ENCODE measurements at regions not wholly inside any gene's neighbourhood (a gene's known extent, or its start where the extent isn't known, plus 50 kb on each side); places are given as distances from the start of the nearest gene placed in this dataset.
"Not testable (repeated sequence)": the region's sequence is repeated elsewhere in the genome, so short reads cannot be mapped to it uniquely, and the experiment has no call there.

GRCh38 chr4:81595798-81596610 is 124.3 kb upstream of the RASGEF1B start:
- no peak for DNase-seq (ENCODE audit: low read depth)

DNA sequence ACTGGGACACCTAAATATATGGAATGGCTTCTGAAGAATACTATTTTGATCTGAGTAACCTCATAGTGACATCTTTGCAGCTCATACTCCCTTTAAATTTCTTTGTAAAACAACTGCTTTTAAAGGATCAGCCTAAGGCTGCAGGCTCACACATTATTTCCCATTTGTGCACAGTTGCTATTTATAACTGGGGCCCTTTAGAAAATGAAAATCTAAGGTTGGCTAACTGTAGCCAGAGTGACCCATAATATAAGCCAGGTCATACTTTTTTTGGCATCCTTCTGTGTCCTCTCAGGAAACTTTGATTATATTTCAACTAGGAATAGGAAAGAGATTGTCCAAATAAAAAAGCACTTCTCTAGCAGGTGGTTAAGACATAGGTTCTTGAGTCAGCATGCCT is 123.6 kb upstream of the RASGEF1B start:
- no peak for DNase-seq (ENCODE audit: low read depth)

GRCh38 chr4:81594490-81595159 is 122.9 kb upstream of the RASGEF1B start:
- no peak for DNase-seq (ENCODE audit: low read depth)

DNA sequence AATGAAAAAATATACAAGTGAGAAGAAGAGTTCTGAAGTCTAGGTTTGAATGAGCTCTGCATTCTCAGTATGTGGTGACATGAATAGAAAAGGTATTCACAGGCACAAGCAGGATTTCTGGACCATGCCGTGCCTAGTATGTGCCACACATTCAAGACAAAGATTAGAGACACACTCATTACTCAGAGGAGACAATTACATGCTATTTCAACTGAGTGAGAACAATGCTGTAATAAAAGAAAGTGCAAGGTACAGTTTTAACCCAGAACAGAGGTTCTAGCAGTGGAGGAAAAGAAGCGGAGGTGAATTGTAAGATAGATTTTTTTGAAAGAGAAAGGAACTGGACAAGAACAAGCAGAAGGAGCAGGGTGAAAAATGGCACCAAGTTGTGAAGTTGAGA is 121.0 kb upstream of the RASGEF1B start:
- DNase-seq (ENCODE audit: low read depth) = no peak

DNA sequence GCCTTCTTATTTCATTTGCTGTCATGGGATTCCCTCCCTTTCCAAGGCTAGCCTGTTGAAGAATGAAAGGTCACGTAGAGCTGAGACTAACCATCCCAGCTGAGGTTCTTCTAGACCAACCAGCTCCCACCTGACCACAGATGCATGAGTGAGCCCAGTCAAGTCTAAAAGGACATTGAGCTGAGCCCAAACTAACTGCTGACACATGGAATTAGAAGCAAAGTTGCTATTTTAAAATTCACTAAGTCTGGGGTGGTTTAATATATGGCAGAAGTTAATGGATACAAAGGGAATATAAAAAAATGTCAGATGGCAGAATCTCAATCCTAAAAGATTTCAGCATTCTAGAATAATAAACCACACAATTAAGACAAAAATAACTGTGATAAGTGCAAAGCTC is 118.9 kb upstream of the RASGEF1B start:
- no peak for DNase-seq (ENCODE audit: low read depth)

- no peak for DNase-seq (ENCODE audit: low read depth)
Observed at GRCh38 chr4:81589262-81589661, 117.6 kb upstream of the RASGEF1B start.

DNA sequence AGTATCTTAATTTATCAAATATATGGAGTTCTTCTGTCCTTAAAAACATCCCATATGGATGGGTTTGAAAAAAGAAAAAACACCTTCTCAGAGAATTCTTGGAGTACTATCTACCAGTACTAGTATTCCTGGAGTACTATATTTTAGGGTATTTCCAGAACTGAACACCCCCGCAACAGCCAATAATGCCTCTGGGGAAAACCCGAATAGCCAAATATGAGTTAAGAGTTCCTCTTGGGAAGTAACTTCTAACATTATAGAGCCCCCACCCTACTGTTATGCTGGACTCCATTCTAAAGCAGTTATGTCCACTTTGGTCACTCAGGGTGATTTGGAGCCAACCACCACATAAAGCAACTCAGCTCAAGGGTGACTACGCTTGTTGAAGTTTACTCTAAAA is 115.0 kb upstream of the RASGEF1B start:
- no peak for DNase-seq (ENCODE audit: low read depth)

DNA sequence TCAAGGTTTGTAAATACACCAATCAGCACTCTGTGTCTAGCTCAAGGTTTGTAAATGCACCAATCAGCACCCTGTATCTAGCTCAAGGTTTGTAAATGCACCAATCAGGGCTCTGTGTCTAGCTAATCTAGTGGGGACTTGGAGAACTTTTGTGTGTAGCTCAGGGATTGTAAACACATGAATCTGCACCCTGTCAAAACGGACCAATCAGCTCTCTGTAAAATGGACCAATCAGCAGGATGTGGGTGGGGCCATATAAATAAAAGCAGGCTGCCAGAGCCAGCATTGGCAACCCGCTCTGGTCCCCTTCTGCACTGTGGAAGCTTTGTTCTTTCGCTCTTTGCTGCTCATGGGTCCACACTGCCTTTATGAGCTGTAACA is 109.3 kb upstream of the RASGEF1B start:
- not testable (repeated sequence) for DNase-seq (ENCODE audit: low read depth)

DNA sequence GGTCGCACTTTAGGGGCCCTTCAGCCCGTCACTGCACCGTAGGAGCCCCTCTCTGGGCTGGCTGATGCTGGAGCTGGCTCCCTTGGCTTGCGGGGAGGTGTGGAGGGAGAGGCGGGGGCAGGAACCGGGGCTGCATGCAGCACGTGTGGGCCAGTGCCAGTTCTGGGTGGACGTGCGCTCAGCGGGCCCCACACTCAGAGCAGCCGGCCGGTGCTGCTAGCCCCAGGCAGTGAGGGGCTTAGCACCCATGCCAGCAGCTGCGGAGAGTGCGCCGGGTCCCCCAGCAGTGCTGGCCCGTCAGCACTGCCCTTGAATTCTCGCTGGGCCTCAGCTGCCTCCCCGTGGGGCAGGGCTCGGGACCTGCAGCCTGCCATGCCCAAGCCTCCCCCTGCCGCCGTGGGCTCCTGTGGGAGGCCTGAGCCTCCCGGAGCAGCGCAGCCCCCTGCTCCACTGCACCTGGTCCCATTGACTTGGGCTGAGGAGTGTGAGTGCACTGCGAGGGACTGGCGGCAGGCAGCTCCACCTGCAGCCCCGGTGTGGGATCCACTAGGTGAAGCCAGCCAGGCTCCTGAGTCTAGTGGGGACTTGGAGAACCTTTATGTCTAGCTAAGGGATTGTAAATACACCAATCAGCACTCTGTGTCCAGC is 108.8 kb upstream of the RASGEF1B start:
- DNase-seq (ENCODE audit: low read depth) = no peak

DNA sequence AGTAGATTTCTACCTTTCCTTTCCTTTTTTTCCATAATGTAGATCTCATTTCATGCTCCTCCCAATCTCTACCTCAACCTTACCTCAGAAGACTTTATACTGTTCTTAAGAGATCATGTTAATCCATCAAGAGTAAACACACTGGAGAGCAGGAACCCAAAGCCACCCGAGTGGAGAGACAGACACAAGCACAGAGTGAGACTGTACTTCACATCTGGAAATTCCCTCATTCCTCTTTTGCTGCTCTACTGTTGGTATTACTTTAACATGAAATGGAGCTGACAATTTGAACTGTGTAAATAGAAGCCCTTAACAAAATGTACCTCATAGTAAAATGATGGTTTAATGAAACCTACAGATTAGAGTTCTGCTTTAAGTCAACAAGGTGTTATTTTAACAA is 105.7 kb upstream of the RASGEF1B start:
- DNase-seq (ENCODE audit: low read depth) = no peak

DNA sequence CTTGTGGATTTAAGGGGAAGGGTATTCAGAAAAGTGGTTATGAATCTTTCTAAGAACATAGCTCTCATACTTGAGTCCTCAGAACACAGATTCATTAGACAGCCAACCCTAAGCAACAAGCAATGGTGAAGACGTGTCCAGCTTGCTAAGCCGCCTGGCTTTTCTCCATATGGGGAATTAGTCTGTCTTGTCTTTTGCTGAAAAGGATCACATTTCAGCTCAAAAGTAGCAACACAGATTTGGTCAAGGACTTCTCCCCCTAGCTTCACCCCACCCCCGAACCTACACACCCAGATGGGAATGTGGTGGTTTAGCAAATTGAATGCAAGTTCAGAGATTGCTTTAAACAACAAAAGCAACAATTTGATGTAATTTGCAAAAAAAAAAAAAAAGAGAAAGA is 103.3 kb upstream of the RASGEF1B start:
- no peak for DNase-seq (ENCODE audit: low read depth)

- no peak for DNase-seq (ENCODE audit: low read depth)
Observed at GRCh38 chr4:81573840-81574239, 102.1 kb upstream of the RASGEF1B start.

- no peak for DNase-seq (ENCODE audit: low read depth)
Observed at GRCh38 chr4:81572402-81572801, 100.7 kb upstream of the RASGEF1B start.

GRCh38 chr4:81571105-81571504 is 99.4 kb upstream of the RASGEF1B start:
- DNase-seq (ENCODE audit: low read depth) = no peak

DNA sequence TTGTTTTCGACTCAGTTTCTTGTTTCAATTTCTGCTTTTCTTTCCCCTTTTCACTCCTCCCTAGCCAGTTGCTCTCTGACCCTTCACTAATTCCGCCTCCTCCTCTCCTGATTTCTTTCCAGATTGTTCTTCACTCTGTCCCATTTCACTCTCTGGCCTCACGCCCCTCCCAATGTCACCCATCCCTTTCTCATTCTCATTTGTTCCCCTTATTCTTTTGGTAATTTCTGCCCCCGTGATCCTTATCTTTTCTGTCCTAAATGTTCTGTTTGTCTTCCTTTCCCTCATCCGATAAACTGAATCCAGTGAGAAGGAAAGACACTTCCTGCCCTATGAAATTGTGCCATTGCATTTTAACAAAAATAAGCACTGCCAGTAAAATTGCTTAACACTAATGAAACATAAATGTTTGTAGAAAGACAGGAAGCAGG is 94.5 kb upstream of the RASGEF1B start:
- no peak for DNase-seq (ENCODE audit: low read depth)

- no peak for DNase-seq (ENCODE audit: low read depth)
Observed at GRCh38 chr4:81565142-81565870, 93.6 kb upstream of the RASGEF1B start.

DNA sequence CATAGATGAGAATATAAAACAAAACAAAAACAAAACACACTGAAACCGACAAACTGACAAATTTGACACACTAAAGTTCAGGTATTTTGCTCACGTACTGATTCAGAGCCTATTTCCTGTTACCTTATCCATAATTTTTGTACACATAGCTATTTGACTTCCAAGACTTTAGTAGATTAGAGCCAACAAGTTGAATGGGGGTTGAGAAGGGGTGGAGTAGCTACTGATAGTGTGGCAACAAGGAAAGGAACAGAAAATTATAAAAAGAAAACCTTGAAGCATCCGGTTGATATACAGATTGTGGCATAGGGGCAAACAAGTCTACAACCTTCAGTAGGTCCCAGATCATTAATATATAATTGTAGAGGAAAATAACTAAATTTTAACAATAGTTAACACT is 92.3 kb upstream of the RASGEF1B start:
- DNase-seq (ENCODE audit: low read depth) = no peak

GRCh38 chr4:81562093-81562492 is 90.4 kb upstream of the RASGEF1B start:
- no peak for DNase-seq (ENCODE audit: low read depth)

DNA sequence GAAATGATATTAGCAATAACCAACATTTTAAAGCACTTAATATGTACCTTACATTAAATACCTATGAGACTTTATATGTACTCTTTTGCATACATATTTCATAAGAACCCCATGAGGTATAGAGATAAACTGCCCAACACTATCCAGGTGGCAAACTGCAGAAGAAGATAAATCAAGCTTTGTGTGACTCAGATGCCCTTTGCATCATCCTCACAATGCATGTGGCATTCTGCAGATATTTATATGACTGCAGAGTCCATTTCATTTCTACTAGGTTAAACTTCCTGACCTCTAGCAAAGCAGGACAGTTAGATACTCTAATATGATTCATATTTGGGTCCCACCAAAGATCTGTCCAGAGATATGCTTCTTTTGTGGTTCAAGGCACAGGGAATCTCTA is 85.6 kb upstream of the RASGEF1B start:
- no peak for DNase-seq (ENCODE audit: low read depth)

DNA sequence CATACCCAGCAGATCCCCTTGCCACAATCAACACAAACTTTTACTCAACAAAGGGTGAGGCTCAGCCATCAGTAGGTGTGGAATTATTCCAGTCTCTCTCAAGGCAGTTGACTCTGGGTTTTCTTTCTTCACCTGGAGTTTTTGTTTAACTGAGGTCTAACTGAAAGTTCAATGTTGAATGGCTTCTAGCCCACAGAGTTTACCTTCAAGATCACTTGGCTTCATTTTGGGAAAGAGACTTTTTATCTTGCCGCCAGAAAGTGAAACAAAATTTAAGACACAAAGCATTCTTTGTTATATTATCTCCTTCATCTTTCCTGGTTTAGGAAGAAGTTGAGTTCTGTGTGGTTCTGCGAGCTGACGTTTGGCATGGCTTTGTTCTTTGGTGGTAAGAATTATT is 83.8 kb upstream of the RASGEF1B start:
- no peak for DNase-seq (ENCODE audit: low read depth)

GRCh38 chr4:81552086-81552485 is 80.4 kb upstream of the RASGEF1B start:
- no peak for DNase-seq (ENCODE audit: low read depth)

DNA sequence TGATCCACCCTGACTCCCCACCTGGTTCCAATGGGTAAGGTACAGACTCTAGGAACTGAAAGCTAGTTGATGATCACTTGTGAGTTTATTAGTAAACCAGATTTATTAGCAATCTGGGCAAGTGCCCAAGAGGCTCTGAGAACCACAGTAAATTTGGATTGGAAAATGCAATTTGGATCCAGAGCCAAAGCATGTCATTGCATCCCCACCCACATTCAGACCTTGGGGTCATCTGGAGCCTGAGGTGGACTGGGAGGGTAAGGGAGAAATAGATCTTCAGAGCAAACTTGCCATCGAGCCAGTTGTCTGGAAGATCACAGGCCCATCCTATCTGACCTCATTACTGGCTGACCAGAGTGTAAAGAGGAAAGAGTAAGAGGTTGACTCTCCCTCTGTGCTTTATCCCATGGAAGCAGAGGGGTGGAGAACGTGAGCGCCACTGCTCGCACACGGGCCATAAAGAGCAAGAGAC is 78.7 kb upstream of the RASGEF1B start:
- DNase-seq (ENCODE audit: low read depth) = no peak
